ENCODE measurements at regions not wholly inside any gene's neighbourhood (a gene's known extent, or its start where the extent isn't known, plus 50 kb on each side); places are given as distances from the start of the nearest gene placed in this dataset.

GRCh38 chr12:98244136-98244535 lies 271.3 kb upstream of the TMPO start:
- ATAC-seq: no peak
- no peak for DNase-seq (ENCODE audit: low spot score)

GRCh38 chr12:98253207-98254037 lies 262.0 kb upstream of the TMPO start:
- ATAC-seq (no peak), DNase-seq (ENCODE audit: low spot score) (no peak)

- DNase-seq (ENCODE audit: low spot score): no peak
- ATAC-seq: no peak
Measured at GRCh38 chr12:98256830-98257229, 258.6 kb upstream of the TMPO start.

- ATAC-seq (no peak), DNase-seq (ENCODE audit: low spot score) (no peak)
Measured at GRCh38 chr12:98259693-98260092, 255.7 kb upstream of the TMPO start.

- ATAC-seq (no peak), DNase-seq (ENCODE audit: low spot score) (no peak)
Measured at GRCh38 chr12:98260276-98260675, 255.1 kb upstream of the TMPO start.

- DNase-seq (ENCODE audit: low spot score) (no peak), ATAC-seq (no peak)
Measured at GRCh38 chr12:98262902-98263301, 252.5 kb upstream of the TMPO start.

GRCh38 chr12:98274430-98275130 lies 240.8 kb upstream of the TMPO start:
- no peak for ATAC-seq
- no peak for DNase-seq (ENCODE audit: low spot score)

- ATAC-seq: no peak
- DNase-seq (ENCODE audit: low spot score): no peak
Measured at GRCh38 chr12:98275131-98275475, 240.3 kb upstream of the TMPO start.

- ATAC-seq (no peak), DNase-seq (ENCODE audit: low spot score) (no peak)
Measured at GRCh38 chr12:98280152-98280551, 235.2 kb upstream of the TMPO start.

- ATAC-seq: no peak
- DNase-seq (ENCODE audit: low spot score): no peak
Measured at GRCh38 chr12:98280621-98281020, 234.8 kb upstream of the TMPO start.

GRCh38 chr12:98291828-98292227 lies 223.6 kb upstream of the TMPO start:
- ATAC-seq: no peak
- no peak for DNase-seq (ENCODE audit: low spot score)

GRCh38 chr12:98294051-98294805 lies 221.2 kb upstream of the TMPO start:
- DNase-seq (ENCODE audit: low spot score) (no peak), ATAC-seq (no peak)

GRCh38 chr12:98295681-98296080 lies 219.7 kb upstream of the TMPO start:
- no peak for DNase-seq (ENCODE audit: low spot score)
- no peak for ATAC-seq

GRCh38 chr12:98296462-98297079 lies 218.8 kb upstream of the TMPO start:
- DNase-seq (ENCODE audit: low spot score): no peak
- no peak for ATAC-seq

GRCh38 chr12:98297538-98297937 lies 217.9 kb upstream of the TMPO start:
- ATAC-seq: no peak
- no peak for DNase-seq (ENCODE audit: low spot score)

GRCh38 chr12:98308141-98308540 lies 207.2 kb upstream of the TMPO start:
- ATAC-seq (no peak), DNase-seq (ENCODE audit: low spot score) (no peak)

GRCh38 chr12:98317939-98318899 lies 197.2 kb upstream of the TMPO start:
- no peak for ATAC-seq
- no peak for DNase-seq (ENCODE audit: low spot score)

- ATAC-seq: no peak
- DNase-seq (ENCODE audit: low spot score): no peak
Measured at GRCh38 chr12:98319716-98320425, 195.5 kb upstream of the TMPO start.

- no peak for ATAC-seq
- no peak for DNase-seq (ENCODE audit: low spot score)
Measured at GRCh38 chr12:98325003-98325402, 190.4 kb upstream of the TMPO start.

- DNase-seq (ENCODE audit: low spot score): no peak
- ATAC-seq: no peak
Measured at GRCh38 chr12:98328467-98328866, 186.9 kb upstream of the TMPO start.
